GM12891 (cell line): ENCODE measurements at regions not wholly inside any gene's neighbourhood (a gene's known extent, or its start where the extent isn't known, plus 50 kb on each side); places are given as distances from the start of the nearest gene placed in this dataset.

Experiments used
- DNase-seq: peaks from one replicate; pipeline ENCODE4 v3.0.0; 2011; ENCODE audit warnings: low spot score; ENCODE audit not compliant: insufficient read length
- FAIRE-seq: peaks from 2 replicates; lab custom pipeline; 2011; peaks lifted over from hg19 to GRCh38; lab: Jason Lieb, UNC
- PAX5 ChIP-seq: IDR thresholded peaks from 2 replicates; pipeline ENCODE4 v1.6.1; 2011; ENCODE audit warnings: low read length, moderate library complexity, mild to moderate bottlenecking; ENCODE audit not compliant: insufficient read depth, severe bottlenecking
- POLR2A ChIP-seq: IDR thresholded peaks from 2 replicates; pipeline ENCODE4 v1.6.1; 2011; ENCODE audit warnings: low read depth, low read length, control low read depth
- POLR2AphosphoS5 ChIP-seq: IDR thresholded peaks from 2 replicates; pipeline ENCODE4 v1.6.1; 2011; ENCODE audit warnings: low read depth, low read length, control low read depth
- POU2F2 ChIP-seq: IDR thresholded peaks from 2 replicates; pipeline ENCODE4 v1.6.1; 2011; ENCODE audit warnings: low read depth, mild to moderate bottlenecking, control low read depth, low read length, moderate library complexity
- SPI1 ChIP-seq: IDR thresholded peaks from 2 replicates; pipeline ENCODE4 v1.6.1; 2011; ENCODE audit warnings: low read depth, low read length, control low read depth
- TAF1 ChIP-seq: IDR thresholded peaks from 2 replicates; pipeline ENCODE4 v1.6.1; 2011; ENCODE audit warnings: low read depth, low read length, control low read depth

- TF ChIP-seq POLR2AphosphoS5 = no peak
- no peak for TF ChIP-seq TAF1
- no peak for TF ChIP-seq POLR2A
- TF ChIP-seq POU2F2 = no peak
- no peak for TF ChIP-seq PAX5
- TF ChIP-seq SPI1 = no peak
- no peak for FAIRE-seq
These were observed 62.1 kb upstream of the FREM2 start for GRCh38 chr13:38624822-38625221.

GRCh38 chr13:38628554-38628953 is 58.3 kb upstream of the FREM2 start:
- DNase-seq (no peak), FAIRE-seq (no peak)
- TF ChIP-seq POU2F2 (no peak), POLR2A (no peak), TAF1 (no peak), PAX5 (no peak), SPI1 (no peak), POLR2AphosphoS5 (no peak)

More at GRCh38 chr13:38624822-38625221, 62.1 kb upstream of the FREM2 start:
- DNase-seq = no peak

GRCh38 chr13:38630780-38631179 is 56.1 kb upstream of the FREM2 start:
- FAIRE-seq = no peak
- no peak for TF ChIP-seq PAX5
- TF ChIP-seq SPI1 = no peak
- TF ChIP-seq TAF1 = no peak
- TF ChIP-seq POLR2AphosphoS5 = no peak
- no peak for DNase-seq

- FAIRE-seq (no peak), DNase-seq (no peak)
- TF ChIP-seq POLR2AphosphoS5 = no peak
- TF ChIP-seq POLR2A = no peak
- no peak for TF ChIP-seq TAF1
- no peak for TF ChIP-seq SPI1
These were observed 51.8 kb upstream of the FREM2 start for GRCh38 chr13:38635030-38635429.

GRCh38 chr13:38636073-38636472 is 50.8 kb upstream of the FREM2 start:
- DNase-seq (no peak), FAIRE-seq (no peak)
- TF ChIP-seq POU2F2 (no peak), TAF1 (no peak), POLR2A (no peak), PAX5 (no peak), POLR2AphosphoS5 (no peak), SPI1 (no peak)

GRCh38 chr13:38636761-38637160 is 50.1 kb upstream of the FREM2 start:
- no peak for FAIRE-seq
- no peak for DNase-seq
- no peak for TF ChIP-seq POU2F2
